Progenitor cell of endocrine pancreas (in vitro differentiated cells): ENCODE measurements at regions not wholly inside any gene's neighbourhood (a gene's known extent, or its start where the extent isn't known, plus 50 kb on each side); places are given as distances from the start of the nearest gene placed in this dataset.

ENCODE experiments used
- DNase-seq: peaks from one replicate; pipeline ENCODE4 v3.0.0; 2021; ENCODE audit warnings: low spot score; ENCODE audit not compliant: unreplicated experiment
- H3K27ac Mint-ChIP-seq: 2 replicates; pipeline ENCODE4 v1.8.0; 2021; ENCODE audit warnings: mild to moderate bottlenecking, moderate library complexity, mixed read lengths
- H3K27me3 Mint-ChIP-seq: 2 replicates; pipeline ENCODE4 v1.8.0; 2021; ENCODE audit warnings: mixed read lengths
- H3K36me3 Mint-ChIP-seq: 2 replicates; pipeline ENCODE4 v1.8.0; 2022; ENCODE audit warnings: mixed read lengths; ENCODE audit not compliant: insufficient read depth
- H3K4me1 Mint-ChIP-seq: 2 replicates; pipeline ENCODE4 v1.8.0; 2021; ENCODE audit warnings: low read depth, mixed read lengths
- H3K4me3 Mint-ChIP-seq: 2 replicates; pipeline ENCODE4 v1.8.0; 2021; ENCODE audit warnings: low read depth, mild to moderate bottlenecking, moderate library complexity, mixed read lengths
- H3K9me3 Mint-ChIP-seq: 2 replicates; pipeline ENCODE4 v1.8.0; 2021; ENCODE audit warnings: low read depth, mixed read lengths
- CTCF ChIP-seq: fragments of 200-600 bp; sonication (generic); IDR thresholded peaks from one replicate; pipeline ENCODE4 v1.5.0; 2021; ENCODE audit warnings: antibody characterized with exemption, mild to moderate bottlenecking; ENCODE audit not compliant: unreplicated experiment

- TF ChIP-seq CTCF, result no peak
- Mint-ChIP-seq H3K9me3 (no peaks in the 10 kb centered on the region), H3K4me3 (no peak overlapping the region), H3K36me3 (no peaks in the 10 kb centered on the region), H3K4me1 (no peaks in the 10 kb centered on the region), H3K27me3 (peaks cover 3% of the 10 kb centered on the region), H3K27ac (no peak overlapping the region)
- DNase-seq, result no peak
Measured at GRCh38 chr10:108808228-108808627, 1115.1 kb downstream of the XPNPEP1 start.

GRCh38 chr10:108801775-108802517 is 1121.4 kb downstream of the XPNPEP1 start:
- no peaks in the 10 kb centered on the region for H3K36me3 Mint-ChIP-seq
- H3K4me3 Mint-ChIP-seq, result no peak overlapping the region
- no peak overlapping the region for H3K27ac Mint-ChIP-seq
- no peak for TF ChIP-seq CTCF
- no peak for DNase-seq
- no peaks in the 10 kb centered on the region for H3K27me3 Mint-ChIP-seq
- H3K9me3 Mint-ChIP-seq, result no peaks in the 10 kb centered on the region
- H3K4me1 Mint-ChIP-seq, result peaks cover 3% of the 10 kb centered on the region

- no peaks in the 10 kb centered on the region for H3K27me3 Mint-ChIP-seq
- no peaks in the 10 kb centered on the region for H3K36me3 Mint-ChIP-seq
- DNase-seq, result no peak
- H3K4me1 Mint-ChIP-seq, result peaks cover 3% of the 10 kb centered on the region
- no peak for TF ChIP-seq CTCF
- no peak overlapping the region for H3K4me3 Mint-ChIP-seq
- peaks cover 1% of the 10 kb centered on the region for H3K9me3 Mint-ChIP-seq
- H3K27ac Mint-ChIP-seq, result no peak overlapping the region
Measured at GRCh38 chr10:108801220-108801619, 1122.1 kb downstream of the XPNPEP1 start.

GRCh38 chr10:108797573-108797972 is 1125.7 kb downstream of the XPNPEP1 start:
- TF ChIP-seq CTCF, result no peak
- DNase-seq, result no peak
- no peak overlapping the region for H3K4me3 Mint-ChIP-seq
- H3K9me3 Mint-ChIP-seq, result peaks cover 7% of the 10 kb centered on the region
- H3K36me3 Mint-ChIP-seq, result no peaks in the 10 kb centered on the region
- no peaks in the 10 kb centered on the region for H3K27me3 Mint-ChIP-seq
- peaks cover 3% of the 10 kb centered on the region for H3K4me1 Mint-ChIP-seq
- H3K27ac Mint-ChIP-seq, result no peak overlapping the region

GRCh38 chr10:108791794-108792474 is 1131.4 kb downstream of the XPNPEP1 start:
- Mint-ChIP-seq H3K4me3 (no peak overlapping the region), H3K27me3 (no peaks in the 10 kb centered on the region), H3K9me3 (peaks cover 8% of the 10 kb centered on the region), H3K36me3 (no peaks in the 10 kb centered on the region), H3K4me1 (no peaks in the 10 kb centered on the region), H3K27ac (no peak overlapping the region)
- no peak for TF ChIP-seq CTCF
- no peak for DNase-seq
